Thymus (tissue), 11 donors: ENCODE measurements at regions not wholly inside any gene's neighbourhood (a gene's known extent, or its start where the extent isn't known, plus 50 kb on each side); places are given as distances from the start of the nearest gene placed in this dataset.

ENCODE experiments used
- DNase-seq, 9 donors: peaks; one replicate each; pipeline ENCODE4 v3.0.0-alpha.2; 2013; ENCODE audit warnings: low spot score in 9 of 9, low read depth in 6 of 9, missing footprints in 1 of 9
- H3K27ac ChIP-seq, 2 donors: one replicate each; pipeline ENCODE4 v1.5.1; 2013; ENCODE audit warnings: control low read depth in 1 of 2, low read depth in 1 of 2, low read length in 1 of 2, mild to moderate bottlenecking in 1 of 2, moderate library complexity in 1 of 2
- H3K27me3 ChIP-seq, 2 donors: one replicate each; pipeline ENCODE4 v1.5.1; 2013; ENCODE audit warnings: low read length in 1 of 2; ENCODE audit not compliant: control insufficient read depth in 2 of 2, insufficient read depth in 1 of 2
- H3K36me3 ChIP-seq, 2 donors: one replicate each; pipeline ENCODE4 v1.5.1; 2013; ENCODE audit warnings: low read length in 1 of 2, mild to moderate bottlenecking in 1 of 2, moderate library complexity in 1 of 2; ENCODE audit not compliant: control insufficient read depth in 2 of 2, insufficient read depth in 2 of 2
- H3K4me1 ChIP-seq, 2 donors: one replicate each; pipeline ENCODE4 v1.5.1; 2013; ENCODE audit warnings: low read length in 2 of 2; ENCODE audit not compliant: control insufficient read depth in 2 of 2, insufficient read depth in 2 of 2
- H3K4me3 ChIP-seq, 2 donors: one replicate each; pipeline ENCODE4 v1.5.1; 2013; ENCODE audit warnings: low read length in 2 of 2, control low read depth in 1 of 2, mild to moderate bottlenecking in 1 of 2
- H3K9me3 ChIP-seq, 2 donors: one replicate each; pipeline ENCODE4 v1.5.1; 2013; ENCODE audit warnings: low read length in 1 of 2, mild to moderate bottlenecking in 1 of 2; ENCODE audit not compliant: control insufficient read depth in 2 of 2, insufficient read depth in 1 of 2
- WGBS: extraction: QIAGEN DNeasy Blood & Tissue Kit; methylation state at CpG from one replicate; pipeline ENCODE4 v1.1.7; 2013; 5-methylcytosine and 5-hydroxymethylcytosine counted together
- donor health status: healthy.

GRCh38 chr4:13851085-13851940 lies 223.8 kb upstream of the BOD1L1 start:
- no peaks in the 10 kb centered on the region for H3K4me1 ChIP-seq
- no peak for DNase-seq
- no peak overlapping the region for H3K4me3 ChIP-seq
- no peaks in the 10 kb centered on the region for H3K36me3 ChIP-seq
- H3K27me3 ChIP-seq = no peaks in the 10 kb centered on the region
- no peaks in the 10 kb centered on the region for H3K9me3 ChIP-seq
- no peak overlapping the region for H3K27ac ChIP-seq
- 97% methylated on average over 12 of the region's 12 CpGs for WGBS

- Histone ChIP-seq H3K27me3 (no peaks in the 10 kb centered on the region), H3K4me3 (no peak overlapping the region), H3K36me3 (no peaks in the 10 kb centered on the region), H3K9me3 (no peaks in the 10 kb centered on the region), H3K4me1 (no peaks in the 10 kb centered on the region), H3K27ac (no peak overlapping the region)
- 96% methylated on average over 1 of the region's 1 CpG for WGBS
- no peak for DNase-seq
These were observed 224.9 kb upstream of the BOD1L1 start for GRCh38 chr4:13852411-13852810.

GRCh38 chr4:13856387-13856786 lies 228.9 kb upstream of the BOD1L1 start:
- Histone ChIP-seq H3K4me3 (no peak overlapping the region), H3K36me3 (no peaks in the 10 kb centered on the region), H3K27ac (no peak overlapping the region), H3K27me3 (no peaks in the 10 kb centered on the region), H3K9me3 (no peaks in the 10 kb centered on the region), H3K4me1 (no peaks in the 10 kb centered on the region)
- WGBS = 97% methylated on average over 5 of the region's 5 CpGs
- no peak for DNase-seq

GRCh38 chr4:13857397-13857796 lies 229.9 kb upstream of the BOD1L1 start:
- Histone ChIP-seq H3K27me3 (no peaks in the 10 kb centered on the region), H3K4me3 (no peak overlapping the region), H3K4me1 (no peaks in the 10 kb centered on the region), H3K9me3 (no peaks in the 10 kb centered on the region), H3K36me3 (no peaks in the 10 kb centered on the region), H3K27ac (no peak overlapping the region)
- 75% methylated on average over 2 of the region's 2 CpGs for WGBS
- DNase-seq = no peak

- no peaks in the 10 kb centered on the region for H3K27me3 ChIP-seq
- H3K4me1 ChIP-seq = no peaks in the 10 kb centered on the region
- H3K4me3 ChIP-seq = no peak overlapping the region
- no peak overlapping the region for H3K27ac ChIP-seq
- H3K36me3 ChIP-seq = no peaks in the 10 kb centered on the region
- DNase-seq = no peak
- no peaks in the 10 kb centered on the region for H3K9me3 ChIP-seq
These were observed 230.3 kb upstream of the BOD1L1 start for GRCh38 chr4:13857800-13858199.

GRCh38 chr4:13859423-13859822 lies 231.9 kb upstream of the BOD1L1 start:
- H3K9me3 ChIP-seq = no peaks in the 10 kb centered on the region
- no peaks in the 10 kb centered on the region for H3K36me3 ChIP-seq
- DNase-seq = no peak
- no peak overlapping the region for H3K27ac ChIP-seq
- no peak overlapping the region for H3K4me3 ChIP-seq
- H3K27me3 ChIP-seq = no peaks in the 10 kb centered on the region
- 95% methylated on average over 3 of the region's 3 CpGs for WGBS
- H3K4me1 ChIP-seq = no peaks in the 10 kb centered on the region

- H3K27ac ChIP-seq = no peak overlapping the region
These were observed 232.6 kb upstream of the BOD1L1 start for GRCh38 chr4:13860126-13860525.

GRCh38 chr4:13865871-13866669 lies 238.5 kb upstream of the BOD1L1 start:
- Histone ChIP-seq H3K4me1 (no peaks in the 10 kb centered on the region), H3K36me3 (no peaks in the 10 kb centered on the region), H3K27ac (no peak overlapping the region), H3K27me3 (no peaks in the 10 kb centered on the region), H3K9me3 (no peaks in the 10 kb centered on the region), H3K4me3 (no peak overlapping the region)
- no peak for DNase-seq
- 85% methylated on average over 7 of the region's 7 CpGs for WGBS

More at GRCh38 chr4:13860126-13860525, 232.6 kb upstream of the BOD1L1 start:
- Histone ChIP-seq H3K36me3 (no peaks in the 10 kb centered on the region), H3K4me3 (no peak overlapping the region), H3K4me1 (no peaks in the 10 kb centered on the region), H3K27me3 (no peaks in the 10 kb centered on the region), H3K9me3 (no peaks in the 10 kb centered on the region)
- WGBS = 91% methylated on average over 1 of the region's 1 CpG
- no peak for DNase-seq

- H3K4me1 ChIP-seq = no peaks in the 10 kb centered on the region
- H3K27me3 ChIP-seq = no peaks in the 10 kb centered on the region
- H3K36me3 ChIP-seq = no peaks in the 10 kb centered on the region
- WGBS = 47% methylated on average over 1 of the region's 1 CpG
- no peaks in the 10 kb centered on the region for H3K9me3 ChIP-seq
- no peak for DNase-seq
- no peak overlapping the region for H3K27ac ChIP-seq
- no peak overlapping the region for H3K4me3 ChIP-seq
These were observed 239.4 kb upstream of the BOD1L1 start for GRCh38 chr4:13866881-13867280.
